Mesodermal cell (in vitro differentiated cells): ENCODE measurements at regions not wholly inside any gene's neighbourhood (a gene's known extent, or its start where the extent isn't known, plus 50 kb on each side); places are given as distances from the start of the nearest gene placed in this dataset.

ENCODE experiments used
- H3K27ac ChIP-seq: 2 replicates; pipeline ENCODE4 v1.7.0; 2013; ENCODE audit warnings: mild to moderate bottlenecking, low read depth, low read length, moderate library complexity; ENCODE audit not compliant: severe bottlenecking
- H3K36me3 ChIP-seq: 2 replicates; pipeline ENCODE4 v1.7.1; 2013; ENCODE audit warnings: mild to moderate bottlenecking, low read length, moderate library complexity; ENCODE audit not compliant: control insufficient read depth, insufficient read depth
- H3K4me1 ChIP-seq: one replicate; pipeline ENCODE4 v1.7.1; 2013; ENCODE audit warnings: mild to moderate bottlenecking, low read length; ENCODE audit not compliant: insufficient read depth, control insufficient read depth, poor library complexity, severe bottlenecking
- H3K4me3 ChIP-seq: 2 replicates; pipeline ENCODE4 v1.7.0; 2013; ENCODE audit warnings: low read length, control low read depth, mild to moderate bottlenecking; ENCODE audit not compliant: insufficient read depth, poor library complexity, severe bottlenecking; ENCODE audit errors: extremely low read depth
- H3K9me3 ChIP-seq: 2 replicates; pipeline ENCODE4 v1.7.1; 2013; ENCODE audit warnings: mild to moderate bottlenecking, low read length, moderate library complexity; ENCODE audit not compliant: control insufficient read depth
- WGBS, 2 experiments: methylation state at CpG; one replicate each; pipeline ENCODE4 v1.1.5; 2013; ENCODE audit warnings: missing lambda C conversion rate in 2 of 2; ENCODE audit not compliant: insufficient coverage in 2 of 2; 5-methylcytosine and 5-hydroxymethylcytosine counted together

- H3K4me1 ChIP-seq = no peaks in the 10 kb centered on the region
- WGBS, 2 experiments = 100% methylated on average over 1 of the region's 4 CpGs; no CpG with 5 or more reads in 1 of the 2 experiments
- H3K27ac ChIP-seq = no peak overlapping the region
- no peaks in the 10 kb centered on the region for H3K9me3 ChIP-seq
- no peaks in the 10 kb centered on the region for H3K36me3 ChIP-seq
- no peak overlapping the region for H3K4me3 ChIP-seq
Observed at GRCh38 chr2:181334158-181334826, 122.9 kb upstream of the ITGA4 start.

- Histone ChIP-seq H3K27ac (no peak overlapping the region), H3K4me1 (no peaks in the 10 kb centered on the region)
Observed at GRCh38 chr2:181340891-181341290, 116.3 kb upstream of the ITGA4 start.

GRCh38 chr2:181341855-181342600 is 115.2 kb upstream of the ITGA4 start:
- Histone ChIP-seq H3K4me1 (no peaks in the 10 kb centered on the region), H3K27ac (no peak overlapping the region), H3K9me3 (no peaks in the 10 kb centered on the region), H3K36me3 (no peaks in the 10 kb centered on the region), H3K4me3 (no peak overlapping the region)
- 80% methylated on average over 1 of the region's 2 CpGs; no CpG with 5 or more reads in 1 of the 2 experiments for WGBS, 2 experiments

More at GRCh38 chr2:181340891-181341290, 116.3 kb upstream of the ITGA4 start:
- Histone ChIP-seq H3K36me3 (no peaks in the 10 kb centered on the region), H3K9me3 (no peaks in the 10 kb centered on the region), H3K4me3 (no peak overlapping the region)
- 83 to 100% methylated on average over 1 of the region's 1 CpG for WGBS, 2 experiments

GRCh38 chr2:181348107-181348837 is 108.9 kb upstream of the ITGA4 start:
- Histone ChIP-seq H3K36me3 (no peaks in the 10 kb centered on the region), H3K27ac (no peak overlapping the region), H3K4me1 (no peaks in the 10 kb centered on the region), H3K9me3 (no peaks in the 10 kb centered on the region), H3K4me3 (no peak overlapping the region)

- H3K27ac ChIP-seq = no peak overlapping the region
- no peak overlapping the region for H3K4me3 ChIP-seq
- WGBS, 2 experiments = no CpG with 5 or more reads among the region's 1 CpG
- no peaks in the 10 kb centered on the region for H3K36me3 ChIP-seq
- H3K9me3 ChIP-seq = no peaks in the 10 kb centered on the region
- no peaks in the 10 kb centered on the region for H3K4me1 ChIP-seq
Observed at GRCh38 chr2:181352158-181352557, 105.0 kb upstream of the ITGA4 start.

GRCh38 chr2:181354626-181355025 is 102.6 kb upstream of the ITGA4 start:
- no peaks in the 10 kb centered on the region for H3K9me3 ChIP-seq
- H3K4me3 ChIP-seq = no peak overlapping the region
- no peaks in the 10 kb centered on the region for H3K36me3 ChIP-seq
- no peaks in the 10 kb centered on the region for H3K4me1 ChIP-seq
- 86 to 100% methylated on average over 1 of the region's 3 CpGs for WGBS, 2 experiments
- H3K27ac ChIP-seq = no peak overlapping the region

GRCh38 chr2:181356526-181357130 is 100.6 kb upstream of the ITGA4 start:
- Histone ChIP-seq H3K27ac (no peak overlapping the region), H3K4me1 (no peaks in the 10 kb centered on the region), H3K9me3 (no peaks in the 10 kb centered on the region), H3K36me3 (no peaks in the 10 kb centered on the region), H3K4me3 (no peak overlapping the region)
- WGBS, 2 experiments = no CpG with 5 or more reads among the region's 1 CpG

- Histone ChIP-seq H3K4me3 (no peak overlapping the region), H3K36me3 (no peaks in the 10 kb centered on the region), H3K9me3 (no peaks in the 10 kb centered on the region), H3K4me1 (no peaks in the 10 kb centered on the region), H3K27ac (no peak overlapping the region)
Observed at GRCh38 chr2:181357979-181358378, 99.2 kb upstream of the ITGA4 start.

- no peak overlapping the region for H3K4me3 ChIP-seq
- WGBS, 2 experiments = 100% methylated on average over 2 of the region's 3 CpGs
- H3K36me3 ChIP-seq = no peaks in the 10 kb centered on the region
- H3K4me1 ChIP-seq = no peaks in the 10 kb centered on the region
- no peaks in the 10 kb centered on the region for H3K9me3 ChIP-seq
- no peak overlapping the region for H3K27ac ChIP-seq
Observed at GRCh38 chr2:181362561-181362960, 94.6 kb upstream of the ITGA4 start.

- Histone ChIP-seq H3K27ac (no peak overlapping the region), H3K36me3 (no peaks in the 10 kb centered on the region), H3K4me1 (no peaks in the 10 kb centered on the region), H3K4me3 (no peak overlapping the region), H3K9me3 (no peaks in the 10 kb centered on the region)
Observed at GRCh38 chr2:181363164-181363563, 94.0 kb upstream of the ITGA4 start.
